B cell (primary cell): ENCODE measurements at regions not wholly inside any gene's neighbourhood (a gene's known extent, or its start where the extent isn't known, plus 50 kb on each side); places are given as distances from the start of the nearest gene placed in this dataset.

ENCODE experiments used
- CTCF ChIP-seq: fragments of 200-600 bp; IDR thresholded peaks from one replicate; pipeline ENCODE4 v1.8.0; 2022; ENCODE audit warnings: antibody characterized with exemption, mild to moderate bottlenecking
- EZH2 ChIP-seq: IDR thresholded peaks from 2 replicates; pipeline ENCODE4 v1.6.1; 2012; ENCODE audit warnings: borderline replicate concordance, low read depth, mild to moderate bottlenecking, moderate library complexity, low read length; ENCODE audit not compliant: insufficient read depth, poor library complexity, severe bottlenecking

GRCh38 chrX:140229191-140229590 lies 263.9 kb upstream of the CXorf66 start:
- TF ChIP-seq CTCF (no peak), EZH2 (no peak)
